HFFc6 (cell line): ENCODE measurements at regions not wholly inside any gene's neighbourhood (a gene's known extent, or its start where the extent isn't known, plus 50 kb on each side); places are given as distances from the start of the nearest gene placed in this dataset.
"Not testable (repeated sequence)": the region's sequence is repeated elsewhere in the genome, so short reads cannot be mapped to it uniquely, and the experiment has no call there.

Experiments
- DNase-seq: peaks from one replicate; pipeline ENCODE4 v3.0.0-alpha.2; 2018
- H3K27ac Mint-ChIP-seq: 2 replicates; pipeline ENCODE4 v1.8.0; 2020; ENCODE audit warnings: mild to moderate bottlenecking, mixed read lengths
- H3K27me3 Mint-ChIP-seq: 2 replicates; pipeline ENCODE4 v1.8.0; 2021; ENCODE audit warnings: mild to moderate bottlenecking, moderate library complexity, mixed read lengths; ENCODE audit not compliant: insufficient read depth
- H3K36me3 Mint-ChIP-seq: 2 replicates; pipeline ENCODE4 v1.8.0; 2021; ENCODE audit warnings: low read depth, mixed read lengths
- H3K4me1 Mint-ChIP-seq: 2 replicates; pipeline ENCODE4 v1.8.0; 2020; ENCODE audit warnings: low read depth, mixed read lengths
- H3K4me3 Mint-ChIP-seq: 2 replicates; pipeline ENCODE4 v1.8.0; 2020; ENCODE audit warnings: mild to moderate bottlenecking, moderate library complexity, mixed read lengths
- H3K9me3 Mint-ChIP-seq: 2 replicates; pipeline ENCODE4 v1.8.0; 2020; ENCODE audit warnings: mild to moderate bottlenecking, mixed read lengths
- TF ChIP-seq, protein P1 (sequence below): fragments of 200-600 bp; sonication (generic); IDR thresholded peaks from 2 replicates; pipeline ENCODE4 v1.5.0; 2021; ENCODE audit warnings: antibody characterized with exemption, mild to moderate bottlenecking

DNA sequence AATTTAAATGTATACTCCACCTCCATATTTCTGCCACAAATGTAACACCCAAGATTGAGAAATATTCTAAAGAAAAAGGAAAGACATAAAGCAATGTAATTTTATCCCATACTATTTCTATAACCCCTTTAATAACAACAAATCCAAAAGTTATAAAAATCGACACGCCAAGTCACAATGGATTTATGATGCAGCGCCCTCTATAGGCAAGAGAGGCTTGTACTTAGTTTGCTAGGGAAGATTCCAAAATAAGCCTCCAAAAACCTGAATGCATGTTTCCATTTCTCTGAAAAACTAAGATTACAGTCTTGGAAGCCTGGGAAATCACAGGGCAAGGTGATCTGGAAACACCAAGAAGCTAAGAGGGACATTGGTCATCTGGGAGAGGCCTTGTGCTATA lies 1389.3 kb downstream of the CDY2B start:
- Mint-ChIP-seq H3K4me1 (no peaks in the 10 kb centered on the region), H3K9me3 (peaks cover 15% of the 10 kb centered on the region; the same call in 1 of the 2 replicates), H3K36me3 (no peaks in the 10 kb centered on the region)

DNA sequence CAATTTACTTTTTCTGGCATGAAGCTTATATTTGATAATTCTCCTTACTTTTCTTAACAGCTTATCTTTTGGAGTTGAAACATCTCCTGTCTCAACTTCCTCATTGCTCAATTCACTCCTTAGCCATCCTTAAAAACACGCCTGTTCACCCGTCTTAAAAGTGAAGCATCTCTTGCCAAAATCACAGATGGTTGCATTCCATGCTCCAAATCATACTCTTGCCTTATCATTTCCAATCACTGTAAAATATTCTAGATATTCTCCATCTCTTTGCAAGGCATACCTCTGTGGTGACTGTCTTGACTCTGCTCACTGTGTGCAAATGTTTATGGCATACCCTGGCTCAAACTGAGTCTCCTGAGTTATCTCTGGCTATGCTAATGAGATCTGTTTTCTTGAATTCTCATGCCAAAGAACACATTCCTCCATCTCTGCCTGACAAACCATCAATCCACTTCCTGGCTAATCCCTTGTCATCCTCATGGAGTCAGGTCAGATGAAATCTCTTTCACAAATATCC lies 1393.3 kb downstream of the CDY2B start:
- DNase-seq: no peak
- TF ChIP-seq, protein P1, sequence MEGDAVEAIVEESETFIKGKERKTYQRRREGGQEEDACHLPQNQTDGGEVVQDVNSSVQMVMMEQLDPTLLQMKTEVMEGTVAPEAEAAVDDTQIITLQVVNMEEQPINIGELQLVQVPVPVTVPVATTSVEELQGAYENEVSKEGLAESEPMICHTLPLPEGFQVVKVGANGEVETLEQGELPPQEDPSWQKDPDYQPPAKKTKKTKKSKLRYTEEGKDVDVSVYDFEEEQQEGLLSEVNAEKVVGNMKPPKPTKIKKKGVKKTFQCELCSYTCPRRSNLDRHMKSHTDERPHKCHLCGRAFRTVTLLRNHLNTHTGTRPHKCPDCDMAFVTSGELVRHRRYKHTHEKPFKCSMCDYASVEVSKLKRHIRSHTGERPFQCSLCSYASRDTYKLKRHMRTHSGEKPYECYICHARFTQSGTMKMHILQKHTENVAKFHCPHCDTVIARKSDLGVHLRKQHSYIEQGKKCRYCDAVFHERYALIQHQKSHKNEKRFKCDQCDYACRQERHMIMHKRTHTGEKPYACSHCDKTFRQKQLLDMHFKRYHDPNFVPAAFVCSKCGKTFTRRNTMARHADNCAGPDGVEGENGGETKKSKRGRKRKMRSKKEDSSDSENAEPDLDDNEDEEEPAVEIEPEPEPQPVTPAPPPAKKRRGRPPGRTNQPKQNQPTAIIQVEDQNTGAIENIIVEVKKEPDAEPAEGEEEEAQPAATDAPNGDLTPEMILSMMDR: no peak

More for the DNA sequence above, 1389.3 kb downstream of the CDY2B start:
- no peaks in the 10 kb centered on the region for H3K27me3 Mint-ChIP-seq
- H3K27ac Mint-ChIP-seq: no peak overlapping the region
- no peak for DNase-seq
- no peak overlapping the region for H3K4me3 Mint-ChIP-seq
- TF ChIP-seq, protein P1: no peak

DNA sequence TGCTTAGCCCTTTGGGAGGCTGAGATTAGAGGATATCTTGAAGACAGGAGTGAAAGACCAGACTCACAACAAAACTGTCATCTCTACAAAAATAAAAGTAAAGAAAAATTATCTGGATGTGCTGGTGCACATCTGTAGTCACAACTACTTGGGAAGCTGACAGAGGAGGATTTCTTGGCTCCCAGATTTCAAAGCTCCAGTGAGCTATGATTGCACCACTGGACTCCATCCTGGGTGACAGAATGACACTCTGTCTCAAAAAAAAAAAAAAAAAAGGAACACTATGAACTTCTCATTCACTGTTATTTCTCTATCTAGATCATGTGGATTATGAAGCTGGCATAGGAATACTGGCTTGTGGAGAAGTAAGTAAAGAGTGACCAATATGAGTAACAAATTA lies 1400.0 kb downstream of the CDY2B start:
- no peak overlapping the region for H3K27ac Mint-ChIP-seq
- no peaks in the 10 kb centered on the region for H3K4me1 Mint-ChIP-seq
- no peaks in the 10 kb centered on the region for H3K27me3 Mint-ChIP-seq
- DNase-seq: no peak
- TF ChIP-seq, protein P1: no peak
- H3K9me3 Mint-ChIP-seq: peaks cover 10% of the 10 kb centered on the region
- no peak overlapping the region for H3K4me3 Mint-ChIP-seq
- no peaks in the 10 kb centered on the region; the same call in 1 of the 2 replicates for H3K36me3 Mint-ChIP-seq

More for the DNA sequence above, 1393.3 kb downstream of the CDY2B start:
- Mint-ChIP-seq H3K27ac (no peak overlapping the region), H3K36me3 (no peaks in the 10 kb centered on the region; the same call in 1 of the 2 replicates), H3K27me3 (no peaks in the 10 kb centered on the region), H3K9me3 (peaks cover 21% of the 10 kb centered on the region), H3K4me1 (no peaks in the 10 kb centered on the region), H3K4me3 (no peak overlapping the region)

- Mint-ChIP-seq H3K36me3 (no peaks in the 10 kb centered on the region), H3K27me3 (no peaks in the 10 kb centered on the region), H3K4me3 (no peak overlapping the region), H3K27ac (no peak overlapping the region), H3K4me1 (no peaks in the 10 kb centered on the region), H3K9me3 (peaks cover 15% of the 10 kb centered on the region)
- DNase-seq: no peak
- TF ChIP-seq, protein P1: no peak
Measured at GRCh38 chrY:16474053-16474452, 1406.0 kb downstream of the CDY2B start.

- TF ChIP-seq, protein P1: no peak
- H3K4me1 Mint-ChIP-seq: no peaks in the 10 kb centered on the region
- no peaks in the 10 kb centered on the region for H3K36me3 Mint-ChIP-seq
- no peak overlapping the region for H3K27ac Mint-ChIP-seq
- no peak overlapping the region for H3K4me3 Mint-ChIP-seq
- H3K9me3 Mint-ChIP-seq: no peaks in the 10 kb centered on the region
- no peak for DNase-seq
- H3K27me3 Mint-ChIP-seq: no peaks in the 10 kb centered on the region
Measured at GRCh38 chrY:16454799-16455198, 1425.2 kb downstream of the CDY2B start.

GRCh38 chrY:16446152-16446551 lies 1433.9 kb downstream of the CDY2B start:
- DNase-seq: no peak
- Mint-ChIP-seq H3K4me1 (no peaks in the 10 kb centered on the region), H3K27ac (no peak overlapping the region), H3K9me3 (peaks cover 7% of the 10 kb centered on the region; the same call in 1 of the 2 replicates), H3K4me3 (no peak overlapping the region), H3K36me3 (no peaks in the 10 kb centered on the region), H3K27me3 (no peaks in the 10 kb centered on the region)
- TF ChIP-seq, protein P1: no peak

- not testable (repeated sequence) for H3K4me1 Mint-ChIP-seq, DNase-seq, H3K9me3 Mint-ChIP-seq, H3K4me3 Mint-ChIP-seq, H3K27me3 Mint-ChIP-seq, H3K36me3 Mint-ChIP-seq, H3K27ac Mint-ChIP-seq
Measured at GRCh38 chrY:16409206-16409923, 1470.7 kb downstream of the CDY2B start.

- H3K9me3 Mint-ChIP-seq, DNase-seq, H3K4me1 Mint-ChIP-seq, H3K4me3 Mint-ChIP-seq, H3K27ac Mint-ChIP-seq, H3K36me3 Mint-ChIP-seq, H3K27me3 Mint-ChIP-seq: not testable (repeated sequence)
Measured at GRCh38 chrY:16379458-16379857, 1500.6 kb downstream of the CDY2B start.
